GM18519 (cell line): ENCODE measurements at regions not wholly inside any gene's neighbourhood (a gene's known extent, or its start where the extent isn't known, plus 50 kb on each side); places are given as distances from the start of the nearest gene placed in this dataset.

Source experiments
- ATAC-seq: cut with Tn5 transposase; IDR thresholded peaks from one replicate; pipeline ENCODE4 v1.9.1; 2021; ENCODE audit warnings: mild to moderate bottlenecking, moderate library complexity; ENCODE audit not compliant: unreplicated experiment, low FRiP score

GRCh38 chr5:133882846-133883245 lies 85.6 kb downstream of the C5orf15 start:
- ATAC-seq = no peak

GRCh38 chr5:133882389-133882695 lies 86.1 kb downstream of the C5orf15 start:
- ATAC-seq = no peak

- ATAC-seq = no peak
Measured at GRCh38 chr5:133881576-133882388, 86.6 kb downstream of the C5orf15 start.

- no peak for ATAC-seq
Measured at GRCh38 chr5:133878236-133878555, 90.2 kb downstream of the C5orf15 start.

GRCh38 chr5:133877351-133878235 lies 90.8 kb downstream of the C5orf15 start:
- ATAC-seq = no peak

GRCh38 chr5:133876266-133876665 lies 92.2 kb downstream of the C5orf15 start:
- ATAC-seq = no peak

- no peak for ATAC-seq
Measured at GRCh38 chr5:133875179-133875578, 93.2 kb downstream of the C5orf15 start.

GRCh38 chr5:133873449-133873848 lies 95.0 kb downstream of the C5orf15 start:
- no peak for ATAC-seq

GRCh38 chr5:133870661-133871060 lies 97.8 kb downstream of the C5orf15 start:
- ATAC-seq = no peak

GRCh38 chr5:133869519-133870335 lies 98.7 kb downstream of the C5orf15 start:
- ATAC-seq = no peak

- no peak for ATAC-seq
Measured at GRCh38 chr5:133868946-133869518, 99.4 kb downstream of the C5orf15 start.

- ATAC-seq = no peak
Measured at GRCh38 chr5:133867851-133868545, 100.4 kb downstream of the C5orf15 start.

GRCh38 chr5:133867341-133867740 lies 101.1 kb downstream of the C5orf15 start:
- ATAC-seq = no peak

GRCh38 chr5:133866903-133867245 lies 101.6 kb downstream of the C5orf15 start:
- ATAC-seq = no peak

- ATAC-seq = no peak
Measured at GRCh38 chr5:133866160-133866902, 102.1 kb downstream of the C5orf15 start.

- no peak for ATAC-seq
Measured at GRCh38 chr5:133865113-133865512, 103.3 kb downstream of the C5orf15 start.

- ATAC-seq = no peak
Measured at GRCh38 chr5:133864711-133865110, 103.7 kb downstream of the C5orf15 start.

GRCh38 chr5:133863857-133864585 lies 104.4 kb downstream of the C5orf15 start:
- ATAC-seq = no peak
